ENCODE measurements at regions not wholly inside any gene's neighbourhood (a gene's known extent, or its start where the extent isn't known, plus 50 kb on each side); places are given as distances from the start of the nearest gene placed in this dataset.

DNA sequence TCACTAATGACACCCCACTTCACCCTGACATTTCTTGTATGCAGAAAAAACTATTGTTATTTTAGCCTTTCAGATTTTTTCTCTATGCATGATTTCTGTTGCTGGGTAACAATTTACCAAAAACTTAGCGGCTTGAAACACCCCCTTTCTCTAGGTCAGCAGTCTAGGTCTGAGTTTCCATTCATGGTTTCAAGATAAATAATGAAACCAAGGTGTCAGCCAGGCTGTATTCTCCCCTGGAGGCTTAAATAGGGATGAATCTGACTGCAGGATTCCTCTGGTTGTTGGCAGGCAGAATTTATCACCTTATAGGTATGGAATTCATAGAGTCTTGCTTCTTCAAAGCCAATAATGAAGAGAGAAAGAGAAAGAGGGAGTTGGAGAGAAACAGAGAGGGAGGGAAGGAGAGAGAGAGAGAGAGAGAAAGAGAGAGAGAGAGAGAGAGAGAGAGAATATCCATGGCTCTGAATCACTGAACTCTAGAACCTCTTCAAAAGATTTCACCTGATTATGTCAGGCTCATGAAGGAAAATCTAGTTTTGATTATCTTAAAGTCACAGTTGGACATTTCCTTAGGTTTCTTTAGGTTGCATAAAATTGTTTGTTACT is 1224.6 kb upstream of the LRRTM3 start:
- no peaks in the 10 kb centered on the region for H3K4me1 ChIP-seq (ENCODE audit: insufficient read depth, low read length, poor library complexity, severe bottlenecking)
- CTCF ChIA-PET, result no interaction called here
- H3K27ac ChIP-seq (ENCODE audit: low read depth, low read length, poor library complexity, severe bottlenecking), result no peak overlapping the region
- H3K4me3 ChIP-seq (ENCODE audit: low read depth, low read length, poor library complexity, severe bottlenecking), result no peak overlapping the region
- peaks cover 6% of the 10 kb centered on the region for H3K9me3 ChIP-seq (ENCODE audit: low read depth, low read length, poor library complexity, severe bottlenecking)
- POLR2A ChIA-PET (ENCODE audit: low non-redundant PET), result no interaction called here
- TF ChIP-seq, protein P1, sequence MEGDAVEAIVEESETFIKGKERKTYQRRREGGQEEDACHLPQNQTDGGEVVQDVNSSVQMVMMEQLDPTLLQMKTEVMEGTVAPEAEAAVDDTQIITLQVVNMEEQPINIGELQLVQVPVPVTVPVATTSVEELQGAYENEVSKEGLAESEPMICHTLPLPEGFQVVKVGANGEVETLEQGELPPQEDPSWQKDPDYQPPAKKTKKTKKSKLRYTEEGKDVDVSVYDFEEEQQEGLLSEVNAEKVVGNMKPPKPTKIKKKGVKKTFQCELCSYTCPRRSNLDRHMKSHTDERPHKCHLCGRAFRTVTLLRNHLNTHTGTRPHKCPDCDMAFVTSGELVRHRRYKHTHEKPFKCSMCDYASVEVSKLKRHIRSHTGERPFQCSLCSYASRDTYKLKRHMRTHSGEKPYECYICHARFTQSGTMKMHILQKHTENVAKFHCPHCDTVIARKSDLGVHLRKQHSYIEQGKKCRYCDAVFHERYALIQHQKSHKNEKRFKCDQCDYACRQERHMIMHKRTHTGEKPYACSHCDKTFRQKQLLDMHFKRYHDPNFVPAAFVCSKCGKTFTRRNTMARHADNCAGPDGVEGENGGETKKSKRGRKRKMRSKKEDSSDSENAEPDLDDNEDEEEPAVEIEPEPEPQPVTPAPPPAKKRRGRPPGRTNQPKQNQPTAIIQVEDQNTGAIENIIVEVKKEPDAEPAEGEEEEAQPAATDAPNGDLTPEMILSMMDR (conservative IDR thresholded peaks at IDR 0.05; ENCODE audit: low read depth, low read length), result no peak
- no peak for TF ChIP-seq EZH2 (IDR thresholded peaks at IDR 0.05; ENCODE audit: borderline replicate concordance, low read depth, low read length, poor library complexity, severe bottlenecking)
- DNase-seq (ENCODE audit: low spot score), result no peak
- intact Hi-C loops (cut with micrococcal nuclease; ENCODE audit: unreplicated experiment), result no loop called here
- no TSS peak for BruUV-seq (replicated peaks)
- H3K36me3 ChIP-seq (ENCODE audit: insufficient read depth, low read length, poor library complexity, severe bottlenecking), result no peaks in the 10 kb centered on the region
- no peaks in the 10 kb centered on the region for H3K27me3 ChIP-seq (replicated peaks; ENCODE audit: insufficient read depth, low read depth, low read length, poor library complexity)

DNA sequence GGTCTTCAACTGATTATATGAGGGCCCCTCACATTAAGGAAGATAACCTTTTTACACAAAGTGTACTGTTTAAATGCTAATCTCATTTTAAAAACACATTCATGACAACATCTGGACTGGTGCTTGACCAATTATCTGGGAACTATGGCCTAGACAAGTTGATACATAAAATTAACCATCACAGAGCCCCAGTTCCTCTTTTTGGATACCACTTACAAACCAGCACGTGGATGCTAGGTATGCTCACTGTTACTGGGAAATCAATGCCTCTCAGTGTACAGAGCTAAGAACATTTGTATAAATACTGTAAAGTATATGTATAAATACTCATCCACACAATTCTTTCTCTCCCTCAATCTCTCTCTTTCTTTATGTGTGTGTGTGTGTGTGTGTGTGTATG is 1217.8 kb upstream of the LRRTM3 start:
- Histone ChIP-seq H3K4me3 (ENCODE audit: low read depth, low read length, poor library complexity, severe bottlenecking) (no peak overlapping the region), H3K9me3 (ENCODE audit: low read depth, low read length, poor library complexity, severe bottlenecking) (no peaks in the 10 kb centered on the region), H3K36me3 (ENCODE audit: insufficient read depth, low read length, poor library complexity, severe bottlenecking) (no peaks in the 10 kb centered on the region), H3K4me1 (ENCODE audit: insufficient read depth, low read length, poor library complexity, severe bottlenecking) (no peaks in the 10 kb centered on the region), H3K27ac (ENCODE audit: low read depth, low read length, poor library complexity, severe bottlenecking) (no peak overlapping the region), H3K27me3 (replicated peaks; ENCODE audit: insufficient read depth, low read depth, low read length, poor library complexity) (no peaks in the 10 kb centered on the region)
- DNase-seq (ENCODE audit: low spot score), result no peak
- BruUV-seq (replicated peaks), result no TSS peak
- POLR2A ChIA-PET (ENCODE audit: low non-redundant PET), result no interaction called here
- CTCF ChIA-PET, result no interaction called here
- intact Hi-C loops (cut with micrococcal nuclease; ENCODE audit: unreplicated experiment), result no loop called here
- TF ChIP-seq EZH2 (IDR thresholded peaks at IDR 0.05; ENCODE audit: borderline replicate concordance, low read depth, low read length, poor library complexity, severe bottlenecking), result no peak
- TF ChIP-seq, protein P1 (conservative IDR thresholded peaks at IDR 0.05; ENCODE audit: low read depth, low read length), result no peak

DNA sequence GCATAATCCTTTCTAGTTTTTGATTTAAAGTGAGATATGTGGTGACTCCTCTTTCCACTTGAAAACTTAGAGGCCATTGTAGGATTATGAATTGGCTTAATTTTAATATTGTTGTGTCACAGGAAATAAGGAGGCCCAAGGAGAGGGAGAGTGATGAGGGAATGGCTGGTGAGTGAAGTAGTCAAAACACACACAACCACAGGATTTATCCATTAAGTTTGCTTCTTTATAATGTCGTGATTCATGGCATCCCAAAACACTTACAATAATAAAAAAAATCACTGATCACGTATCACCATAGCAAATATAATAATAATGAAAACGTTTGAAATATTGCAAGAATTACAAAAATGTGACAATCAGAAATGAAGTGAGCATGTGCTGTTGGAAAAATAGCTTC is 1215.5 kb upstream of the LRRTM3 start:
- no peak for DNase-seq (ENCODE audit: low spot score)
- intact Hi-C loops (cut with micrococcal nuclease; ENCODE audit: unreplicated experiment), result no loop called here
- BruUV-seq (replicated peaks), result no TSS peak
- no peak overlapping the region for H3K27ac ChIP-seq (ENCODE audit: low read depth, low read length, poor library complexity, severe bottlenecking)
- no peaks in the 10 kb centered on the region for H3K4me1 ChIP-seq (ENCODE audit: insufficient read depth, low read length, poor library complexity, severe bottlenecking)
- ChIA-PET CTCF (no interaction called here), POLR2A (ENCODE audit: low non-redundant PET) (no interaction called here)
- TF ChIP-seq, protein P1 (conservative IDR thresholded peaks at IDR 0.05; ENCODE audit: low read depth, low read length), result no peak
- TF ChIP-seq EZH2 (IDR thresholded peaks at IDR 0.05; ENCODE audit: borderline replicate concordance, low read depth, low read length, poor library complexity, severe bottlenecking), result no peak
- H3K4me3 ChIP-seq (ENCODE audit: low read depth, low read length, poor library complexity, severe bottlenecking), result no peak overlapping the region
- H3K36me3 ChIP-seq (ENCODE audit: insufficient read depth, low read length, poor library complexity, severe bottlenecking), result no peaks in the 10 kb centered on the region
- H3K9me3 ChIP-seq (ENCODE audit: low read depth, low read length, poor library complexity, severe bottlenecking), result no peaks in the 10 kb centered on the region
- H3K27me3 ChIP-seq (replicated peaks; ENCODE audit: insufficient read depth, low read depth, low read length, poor library complexity), result no peaks in the 10 kb centered on the region

All from A673 (cell line).